SK-N-SH (cell line): ENCODE measurements at regions not wholly inside any gene's neighbourhood (a gene's known extent, or its start where the extent isn't known, plus 50 kb on each side); places are given as distances from the start of the nearest gene placed in this dataset.

Source experiments
- ELF1 ChIP-seq: IDR thresholded peaks from 2 replicates; pipeline ENCODE4 v1.4.0; 2012
- RXRA ChIP-seq: IDR thresholded peaks from 2 replicates; pipeline ENCODE4 v1.4.0; 2012; ENCODE audit warnings: low read depth, mild to moderate bottlenecking, borderline replicate concordance
- TF ChIP-seq, protein P1 (sequence below): fragments of 200-600 bp; sonication (generic); IDR thresholded peaks from 2 replicates; pipeline ENCODE4 v1.6.1; 2017; ENCODE audit warnings: antibody characterized with exemption, mild to moderate bottlenecking, moderate library complexity
- TF ChIP-seq, protein P2 (sequence below): IDR thresholded peaks from 2 replicates; pipeline ENCODE4 v1.6.1; 2012; ENCODE audit warnings: mild to moderate bottlenecking, low read depth, low read length, moderate library complexity

DNA sequence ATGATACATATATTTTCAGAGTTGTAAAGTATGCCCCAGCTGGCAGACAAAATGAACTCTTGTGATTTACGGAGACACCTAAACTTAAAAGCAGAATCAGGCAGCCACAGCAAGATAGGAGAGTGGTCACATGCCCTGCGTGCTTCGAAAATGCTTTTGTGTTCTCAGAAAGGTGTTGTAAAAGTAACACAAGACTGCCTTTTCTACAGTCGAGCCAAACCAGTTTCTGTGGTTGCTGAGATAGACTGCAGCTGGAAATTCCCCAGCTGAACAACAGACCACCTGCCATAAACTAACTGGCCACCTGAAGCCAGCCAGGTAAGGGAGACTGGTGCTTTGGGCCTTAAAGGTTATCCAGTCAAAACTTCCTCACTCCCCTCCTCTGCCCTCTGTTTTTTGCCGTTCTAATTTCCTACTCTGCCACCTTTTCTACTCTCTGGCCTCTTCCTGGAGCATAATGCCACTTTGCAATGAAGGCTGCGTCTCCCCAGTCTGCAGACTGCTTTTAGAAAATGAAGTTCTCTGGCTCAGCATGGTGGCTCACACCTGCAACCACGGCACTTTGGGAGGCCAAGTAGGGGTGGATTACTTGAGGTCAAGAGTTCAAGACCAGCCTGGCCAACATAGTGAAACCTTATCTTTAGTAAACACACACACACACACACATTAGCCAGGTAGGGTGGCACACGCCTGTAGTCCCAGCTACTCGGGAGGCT lies 381.2 kb upstream of the SLITRK1 start:
- TF ChIP-seq, protein P1, sequence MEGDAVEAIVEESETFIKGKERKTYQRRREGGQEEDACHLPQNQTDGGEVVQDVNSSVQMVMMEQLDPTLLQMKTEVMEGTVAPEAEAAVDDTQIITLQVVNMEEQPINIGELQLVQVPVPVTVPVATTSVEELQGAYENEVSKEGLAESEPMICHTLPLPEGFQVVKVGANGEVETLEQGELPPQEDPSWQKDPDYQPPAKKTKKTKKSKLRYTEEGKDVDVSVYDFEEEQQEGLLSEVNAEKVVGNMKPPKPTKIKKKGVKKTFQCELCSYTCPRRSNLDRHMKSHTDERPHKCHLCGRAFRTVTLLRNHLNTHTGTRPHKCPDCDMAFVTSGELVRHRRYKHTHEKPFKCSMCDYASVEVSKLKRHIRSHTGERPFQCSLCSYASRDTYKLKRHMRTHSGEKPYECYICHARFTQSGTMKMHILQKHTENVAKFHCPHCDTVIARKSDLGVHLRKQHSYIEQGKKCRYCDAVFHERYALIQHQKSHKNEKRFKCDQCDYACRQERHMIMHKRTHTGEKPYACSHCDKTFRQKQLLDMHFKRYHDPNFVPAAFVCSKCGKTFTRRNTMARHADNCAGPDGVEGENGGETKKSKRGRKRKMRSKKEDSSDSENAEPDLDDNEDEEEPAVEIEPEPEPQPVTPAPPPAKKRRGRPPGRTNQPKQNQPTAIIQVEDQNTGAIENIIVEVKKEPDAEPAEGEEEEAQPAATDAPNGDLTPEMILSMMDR = no peak
- no peak for TF ChIP-seq RXRA
- TF ChIP-seq ELF1 = no peak
- TF ChIP-seq, protein P2, sequence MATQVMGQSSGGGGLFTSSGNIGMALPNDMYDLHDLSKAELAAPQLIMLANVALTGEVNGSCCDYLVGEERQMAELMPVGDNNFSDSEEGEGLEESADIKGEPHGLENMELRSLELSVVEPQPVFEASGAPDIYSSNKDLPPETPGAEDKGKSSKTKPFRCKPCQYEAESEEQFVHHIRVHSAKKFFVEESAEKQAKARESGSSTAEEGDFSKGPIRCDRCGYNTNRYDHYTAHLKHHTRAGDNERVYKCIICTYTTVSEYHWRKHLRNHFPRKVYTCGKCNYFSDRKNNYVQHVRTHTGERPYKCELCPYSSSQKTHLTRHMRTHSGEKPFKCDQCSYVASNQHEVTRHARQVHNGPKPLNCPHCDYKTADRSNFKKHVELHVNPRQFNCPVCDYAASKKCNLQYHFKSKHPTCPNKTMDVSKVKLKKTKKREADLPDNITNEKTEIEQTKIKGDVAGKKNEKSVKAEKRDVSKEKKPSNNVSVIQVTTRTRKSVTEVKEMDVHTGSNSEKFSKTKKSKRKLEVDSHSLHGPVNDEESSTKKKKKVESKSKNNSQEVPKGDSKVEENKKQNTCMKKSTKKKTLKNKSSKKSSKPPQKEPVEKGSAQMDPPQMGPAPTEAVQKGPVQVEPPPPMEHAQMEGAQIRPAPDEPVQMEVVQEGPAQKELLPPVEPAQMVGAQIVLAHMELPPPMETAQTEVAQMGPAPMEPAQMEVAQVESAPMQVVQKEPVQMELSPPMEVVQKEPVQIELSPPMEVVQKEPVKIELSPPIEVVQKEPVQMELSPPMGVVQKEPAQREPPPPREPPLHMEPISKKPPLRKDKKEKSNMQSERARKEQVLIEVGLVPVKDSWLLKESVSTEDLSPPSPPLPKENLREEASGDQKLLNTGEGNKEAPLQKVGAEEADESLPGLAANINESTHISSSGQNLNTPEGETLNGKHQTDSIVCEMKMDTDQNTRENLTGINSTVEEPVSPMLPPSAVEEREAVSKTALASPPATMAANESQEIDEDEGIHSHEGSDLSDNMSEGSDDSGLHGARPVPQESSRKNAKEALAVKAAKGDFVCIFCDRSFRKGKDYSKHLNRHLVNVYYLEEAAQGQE = no peak
